Liver (tissue), 3 donors: ENCODE measurements at regions not wholly inside any gene's neighbourhood (a gene's known extent, or its start where the extent isn't known, plus 50 kb on each side); places are given as distances from the start of the nearest gene placed in this dataset.

Source experiments
- FOXA1 ChIP-seq: IDR thresholded peaks from 2 replicates; pipeline ENCODE4 v1.6.1; 2016; ENCODE audit warnings: antibody characterized with exemption
- JUND ChIP-seq, 2 donors: IDR thresholded peaks; 2 replicates each; pipeline ENCODE4 v1.6.1; 2016; ENCODE audit warnings: antibody characterized with exemption in 2 of 2
- NR2F2 ChIP-seq: IDR thresholded peaks from 2 replicates; pipeline ENCODE4 v1.6.1; 2016; ENCODE audit warnings: antibody characterized with exemption
- RAD21 ChIP-seq, 2 donors: IDR thresholded peaks; 2 replicates each; pipeline ENCODE4 v1.6.1; 2016; ENCODE audit warnings: antibody characterized with exemption in 2 of 2, mild to moderate bottlenecking in 2 of 2
- TAF1 ChIP-seq: conservative IDR thresholded peaks from 2 replicates; pipeline ENCODE4 v1.6.1; 2016; ENCODE audit warnings: antibody characterized with exemption, mild to moderate bottlenecking
- TF ChIP-seq, protein P1 (sequence below): fragments of 150-350 bp; IDR thresholded peaks from 2 replicates; pipeline ENCODE4 v1.5.1; 2017; ENCODE audit warnings: improper control_type of control experiment, low read depth, low read length; ENCODE audit not compliant: missing input control
- TF ChIP-seq, protein P2 (sequence below): IDR thresholded peaks from 2 replicates; pipeline ENCODE4 v1.6.1; 2016; ENCODE audit warnings: antibody characterized with exemption
- TF ChIP-seq, protein P3 (sequence below): IDR thresholded peaks from 2 replicates; pipeline ENCODE4 v1.6.1; 2016; ENCODE audit warnings: antibody characterized with exemption
- TF ChIP-seq, protein P4 (sequence below): IDR thresholded peaks from 2 replicates; pipeline ENCODE4 v1.6.1; 2016; ENCODE audit warnings: antibody characterized with exemption
- TF ChIP-seq, protein P5 (sequence below): IDR thresholded peaks from 2 replicates; pipeline ENCODE4 v1.6.1; 2016; ENCODE audit warnings: antibody characterized with exemption, mild to moderate bottlenecking
- donor health status: healthy.
- donor health status: healthy.

DNA sequence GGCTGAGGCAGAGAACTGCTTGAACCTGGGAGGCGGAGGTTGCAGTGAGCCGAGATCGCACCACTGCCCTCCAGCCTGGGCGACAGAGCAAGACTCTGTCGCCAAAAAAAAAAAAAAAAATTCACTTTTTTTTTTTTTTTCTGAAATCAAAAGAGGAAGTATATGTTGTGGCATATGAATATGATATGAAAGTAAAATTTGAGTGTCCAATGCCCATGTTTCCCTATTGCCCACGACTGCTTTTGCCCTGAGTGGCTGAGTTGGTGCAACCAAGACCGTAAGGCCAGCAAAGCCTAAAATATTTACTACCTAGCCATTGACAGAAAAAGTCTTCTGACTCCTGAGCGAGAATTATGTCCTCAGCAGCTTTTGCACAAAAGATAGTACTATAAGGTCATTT, 101.7 kb upstream of the PARP11 start:
- TF ChIP-seq, protein P1, sequence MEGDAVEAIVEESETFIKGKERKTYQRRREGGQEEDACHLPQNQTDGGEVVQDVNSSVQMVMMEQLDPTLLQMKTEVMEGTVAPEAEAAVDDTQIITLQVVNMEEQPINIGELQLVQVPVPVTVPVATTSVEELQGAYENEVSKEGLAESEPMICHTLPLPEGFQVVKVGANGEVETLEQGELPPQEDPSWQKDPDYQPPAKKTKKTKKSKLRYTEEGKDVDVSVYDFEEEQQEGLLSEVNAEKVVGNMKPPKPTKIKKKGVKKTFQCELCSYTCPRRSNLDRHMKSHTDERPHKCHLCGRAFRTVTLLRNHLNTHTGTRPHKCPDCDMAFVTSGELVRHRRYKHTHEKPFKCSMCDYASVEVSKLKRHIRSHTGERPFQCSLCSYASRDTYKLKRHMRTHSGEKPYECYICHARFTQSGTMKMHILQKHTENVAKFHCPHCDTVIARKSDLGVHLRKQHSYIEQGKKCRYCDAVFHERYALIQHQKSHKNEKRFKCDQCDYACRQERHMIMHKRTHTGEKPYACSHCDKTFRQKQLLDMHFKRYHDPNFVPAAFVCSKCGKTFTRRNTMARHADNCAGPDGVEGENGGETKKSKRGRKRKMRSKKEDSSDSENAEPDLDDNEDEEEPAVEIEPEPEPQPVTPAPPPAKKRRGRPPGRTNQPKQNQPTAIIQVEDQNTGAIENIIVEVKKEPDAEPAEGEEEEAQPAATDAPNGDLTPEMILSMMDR: no peak
- TF ChIP-seq TAF1: no peak
- TF ChIP-seq, protein P2, sequence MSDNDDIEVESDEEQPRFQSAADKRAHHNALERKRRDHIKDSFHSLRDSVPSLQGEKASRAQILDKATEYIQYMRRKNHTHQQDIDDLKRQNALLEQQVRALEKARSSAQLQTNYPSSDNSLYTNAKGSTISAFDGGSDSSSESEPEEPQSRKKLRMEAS: no peak
- TF ChIP-seq, protein P3, sequence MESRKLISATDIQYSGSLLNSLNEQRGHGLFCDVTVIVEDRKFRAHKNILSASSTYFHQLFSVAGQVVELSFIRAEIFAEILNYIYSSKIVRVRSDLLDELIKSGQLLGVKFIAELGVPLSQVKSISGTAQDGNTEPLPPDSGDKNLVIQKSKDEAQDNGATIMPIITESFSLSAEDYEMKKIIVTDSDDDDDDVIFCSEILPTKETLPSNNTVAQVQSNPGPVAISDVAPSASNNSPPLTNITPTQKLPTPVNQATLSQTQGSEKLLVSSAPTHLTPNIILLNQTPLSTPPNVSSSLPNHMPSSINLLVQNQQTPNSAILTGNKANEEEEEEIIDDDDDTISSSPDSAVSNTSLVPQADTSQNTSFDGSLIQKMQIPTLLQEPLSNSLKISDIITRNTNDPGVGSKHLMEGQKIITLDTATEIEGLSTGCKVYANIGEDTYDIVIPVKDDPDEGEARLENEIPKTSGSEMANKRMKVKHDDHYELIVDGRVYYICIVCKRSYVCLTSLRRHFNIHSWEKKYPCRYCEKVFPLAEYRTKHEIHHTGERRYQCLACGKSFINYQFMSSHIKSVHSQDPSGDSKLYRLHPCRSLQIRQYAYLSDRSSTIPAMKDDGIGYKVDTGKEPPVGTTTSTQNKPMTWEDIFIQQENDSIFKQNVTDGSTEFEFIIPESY: no peak
- TF ChIP-seq, protein P4, sequence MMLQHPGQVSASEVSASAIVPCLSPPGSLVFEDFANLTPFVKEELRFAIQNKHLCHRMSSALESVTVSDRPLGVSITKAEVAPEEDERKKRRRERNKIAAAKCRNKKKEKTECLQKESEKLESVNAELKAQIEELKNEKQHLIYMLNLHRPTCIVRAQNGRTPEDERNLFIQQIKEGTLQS: no peak
- TF ChIP-seq FOXA1: no peak
- TF ChIP-seq RAD21 (IDR thresholded peaks at IDR 0.05): no peak
- TF ChIP-seq, protein P5, sequence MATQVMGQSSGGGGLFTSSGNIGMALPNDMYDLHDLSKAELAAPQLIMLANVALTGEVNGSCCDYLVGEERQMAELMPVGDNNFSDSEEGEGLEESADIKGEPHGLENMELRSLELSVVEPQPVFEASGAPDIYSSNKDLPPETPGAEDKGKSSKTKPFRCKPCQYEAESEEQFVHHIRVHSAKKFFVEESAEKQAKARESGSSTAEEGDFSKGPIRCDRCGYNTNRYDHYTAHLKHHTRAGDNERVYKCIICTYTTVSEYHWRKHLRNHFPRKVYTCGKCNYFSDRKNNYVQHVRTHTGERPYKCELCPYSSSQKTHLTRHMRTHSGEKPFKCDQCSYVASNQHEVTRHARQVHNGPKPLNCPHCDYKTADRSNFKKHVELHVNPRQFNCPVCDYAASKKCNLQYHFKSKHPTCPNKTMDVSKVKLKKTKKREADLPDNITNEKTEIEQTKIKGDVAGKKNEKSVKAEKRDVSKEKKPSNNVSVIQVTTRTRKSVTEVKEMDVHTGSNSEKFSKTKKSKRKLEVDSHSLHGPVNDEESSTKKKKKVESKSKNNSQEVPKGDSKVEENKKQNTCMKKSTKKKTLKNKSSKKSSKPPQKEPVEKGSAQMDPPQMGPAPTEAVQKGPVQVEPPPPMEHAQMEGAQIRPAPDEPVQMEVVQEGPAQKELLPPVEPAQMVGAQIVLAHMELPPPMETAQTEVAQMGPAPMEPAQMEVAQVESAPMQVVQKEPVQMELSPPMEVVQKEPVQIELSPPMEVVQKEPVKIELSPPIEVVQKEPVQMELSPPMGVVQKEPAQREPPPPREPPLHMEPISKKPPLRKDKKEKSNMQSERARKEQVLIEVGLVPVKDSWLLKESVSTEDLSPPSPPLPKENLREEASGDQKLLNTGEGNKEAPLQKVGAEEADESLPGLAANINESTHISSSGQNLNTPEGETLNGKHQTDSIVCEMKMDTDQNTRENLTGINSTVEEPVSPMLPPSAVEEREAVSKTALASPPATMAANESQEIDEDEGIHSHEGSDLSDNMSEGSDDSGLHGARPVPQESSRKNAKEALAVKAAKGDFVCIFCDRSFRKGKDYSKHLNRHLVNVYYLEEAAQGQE: no peak
- TF ChIP-seq NR2F2: no peak
- TF ChIP-seq JUND (IDR thresholded peaks at IDR 0.05): no peak
